Endothelial cell of umbilical vein (primary cell): ENCODE measurements at regions not wholly inside any gene's neighbourhood (a gene's known extent, or its start where the extent isn't known, plus 50 kb on each side); places are given as distances from the start of the nearest gene placed in this dataset.

Experiments
- CTCF ChIP-seq, 2 donors: IDR thresholded peaks; 1 replicate in 1 of 2; 2 replicates in 1 of 2; pipeline ENCODE4 v1.5.1; 2011; ENCODE audit warnings: low read length in 2 of 2, mild to moderate bottlenecking in 2 of 2, moderate library complexity in 2 of 2, control low read depth in 1 of 2, inconsistent platforms in 1 of 2, low read depth in 1 of 2; ENCODE audit not compliant: insufficient read depth in 1 of 2; ENCODE audit errors: extremely low read depth in 1 of 2
- EZH2 ChIP-seq: IDR thresholded peaks from 2 replicates; pipeline ENCODE4 v1.6.1; 2012; ENCODE audit warnings: borderline replicate concordance, low read depth, mild to moderate bottlenecking, moderate library complexity, low read length, inconsistent platforms; ENCODE audit not compliant: severe bottlenecking
- FOS ChIP-seq: IDR thresholded peaks from 2 replicates; pipeline ENCODE4 v1.6.1; 2011; ENCODE audit warnings: mild to moderate bottlenecking, low read length, moderate library complexity, borderline replicate concordance; ENCODE audit not compliant: insufficient read depth
- GATA2 ChIP-seq: IDR thresholded peaks from 2 replicates; pipeline ENCODE4 v1.7.0; 2011; ENCODE audit warnings: low read depth, mild to moderate bottlenecking, moderate library complexity, mixed read lengths, low read length; ENCODE audit not compliant: insufficient read length, insufficient read depth
- JUN ChIP-seq: IDR thresholded peaks from 2 replicates; pipeline ENCODE4 v1.6.1; 2011; ENCODE audit warnings: borderline replicate concordance, low read depth; ENCODE audit not compliant: insufficient read length, insufficient read depth
- MAX ChIP-seq: IDR thresholded peaks from 2 replicates; pipeline ENCODE4 v1.6.1; 2011; ENCODE audit not compliant: insufficient read depth, insufficient read length
- MYC ChIP-seq: IDR thresholded peaks from one replicate; pipeline ENCODE4 v1.6.1; 2011; ENCODE audit warnings: mild to moderate bottlenecking, low read depth, low read length
- POLR2A ChIP-seq: IDR thresholded peaks from 2 replicates; pipeline ENCODE4 v1.6.1; 2012; ENCODE audit warnings: low read depth, mild to moderate bottlenecking, control low read depth, low read length
- POLR2AphosphoS5 ChIP-seq: IDR thresholded peaks from 2 replicates; pipeline ENCODE4 v1.6.1; 2012; ENCODE audit warnings: low read depth, mild to moderate bottlenecking, control low read depth, low read length, moderate library complexity; ENCODE audit not compliant: insufficient read depth

- TF ChIP-seq CTCF (IDR thresholded peaks at IDR 0.05; ENCODE audit: extremely low read depth in 1 of 2, insufficient read depth in 1 of 2, low read depth in 1 of 2, low read length in 2 of 2) = no peak
- no peak for TF ChIP-seq POLR2A
- TF ChIP-seq MYC = no peak
- no peak for TF ChIP-seq EZH2
- TF ChIP-seq MAX = no peak
- TF ChIP-seq POLR2AphosphoS5 = no peak
- TF ChIP-seq GATA2 = no peak
- no peak for TF ChIP-seq FOS
- no peak for TF ChIP-seq JUN
These were observed 62.9 kb upstream of the UGT8 start for GRCh38 chr4:114535725-114536124.
